ENCODE measurements at regions not wholly inside any gene's neighbourhood (a gene's known extent, or its start where the extent isn't known, plus 50 kb on each side); places are given as distances from the start of the nearest gene placed in this dataset.

- no peaks in the 10 kb centered on the region for H3F3A ChIP-seq (ENCODE audit: low read length, unreplicated experiment)
- H3K4me1 ChIP-seq (ENCODE audit: insufficient read depth, low read length): no peaks in the 10 kb centered on the region
- no peaks in the 10 kb centered on the region for H3K79me2 ChIP-seq (ENCODE audit: low read length)
- ChIA-PET CTCF (no interaction called here), POLR2A (ENCODE audit: unreplicated experiment) (no interaction called here)
- H3K4me2 ChIP-seq (ENCODE audit: low read length): no peak overlapping the region
- no peak overlapping the region for H2AFZ ChIP-seq (ENCODE audit: low read length)
- no peak overlapping the region for H3K9ac ChIP-seq (ENCODE audit: low read length)
- TF ChIP-seq EZH2phosphoT487 (IDR thresholded peaks at IDR 0.05; ENCODE audit: borderline replicate concordance, low read length) (no peak), EZH2 (IDR thresholded peaks at IDR 0.05; ENCODE audit: low read length, unreplicated experiment) (no peak), CTCF (conservative IDR thresholded peaks at IDR 0.05; ENCODE audit: low read depth, low read length) (no peak)
- no peak overlapping the region for H3K4me3 ChIP-seq (ENCODE audit: low read length)
- H3K9me3 ChIP-seq (ENCODE audit: low read length): no peaks in the 10 kb centered on the region
- no peaks in the 10 kb centered on the region for H4K20me1 ChIP-seq (ENCODE audit: low read length)
- ATAC-seq (no peak), DNase-seq (no peak)
- intact Hi-C loops (cut with micrococcal nuclease): no loop called here
- no peaks in the 10 kb centered on the region for H3K27me3 ChIP-seq (ENCODE audit: low read length)
- H3K27ac ChIP-seq (ENCODE audit: low read length): no peak overlapping the region
- H3K36me3 ChIP-seq (ENCODE audit: low read depth, low read length): no peaks in the 10 kb centered on the region
- H3K9me2 ChIP-seq (replicated peaks; ENCODE audit: low read length): no peaks in the 10 kb centered on the region
- BruUV-seq (replicated peaks): no TSS peak
These were observed 641.5 kb downstream of the LRFN5 start for GRCh38 chr14:42248131-42248530.

- BruUV-seq (replicated peaks): no TSS peak
- no peaks in the 10 kb centered on the region for H3K9me2 ChIP-seq (replicated peaks; ENCODE audit: low read length)
- DNase-seq (no peak), ATAC-seq (no peak)
- no peak overlapping the region for H3K9ac ChIP-seq (ENCODE audit: low read length)
- H3F3A ChIP-seq (ENCODE audit: low read length, unreplicated experiment): no peaks in the 10 kb centered on the region
- CTCF ChIA-PET: no interaction called here
- intact Hi-C loops (cut with micrococcal nuclease): no loop called here
- H2AFZ ChIP-seq (ENCODE audit: low read length): no peak overlapping the region
- no peak overlapping the region for H3K4me3 ChIP-seq (ENCODE audit: low read length)
- no peak overlapping the region for H3K27ac ChIP-seq (ENCODE audit: low read length)
- TF ChIP-seq CTCF (conservative IDR thresholded peaks at IDR 0.05; ENCODE audit: low read depth, low read length) (no peak), EZH2 (IDR thresholded peaks at IDR 0.05; ENCODE audit: low read length, unreplicated experiment) (no peak), EZH2phosphoT487 (IDR thresholded peaks at IDR 0.05; ENCODE audit: borderline replicate concordance, low read length) (no peak)
- no peaks in the 10 kb centered on the region for H3K79me2 ChIP-seq (ENCODE audit: low read length)
- H3K9me3 ChIP-seq (ENCODE audit: low read length): no peaks in the 10 kb centered on the region; the same call in 1 of the 2 replicates
- no peak overlapping the region for H3K4me2 ChIP-seq (ENCODE audit: low read length)
- no peaks in the 10 kb centered on the region for H3K36me3 ChIP-seq (ENCODE audit: low read depth, low read length)
- no peaks in the 10 kb centered on the region for H3K27me3 ChIP-seq (ENCODE audit: low read length)
- H3K4me1 ChIP-seq (ENCODE audit: insufficient read depth, low read length): no peaks in the 10 kb centered on the region
- POLR2A ChIA-PET (ENCODE audit: unreplicated experiment): no interaction called here
- no peaks in the 10 kb centered on the region for H4K20me1 ChIP-seq (ENCODE audit: low read length)
These were observed 634.4 kb downstream of the LRFN5 start for GRCh38 chr14:42241101-42241500.

GRCh38 chr14:42229976-42230375, 623.3 kb downstream of the LRFN5 start:
- no peak overlapping the region for H3K4me3 ChIP-seq (ENCODE audit: low read length)
- H3K27me3 ChIP-seq (ENCODE audit: low read length): no peaks in the 10 kb centered on the region
- H3K4me2 ChIP-seq (ENCODE audit: low read length): no peak overlapping the region
- no peak overlapping the region for H2AFZ ChIP-seq (ENCODE audit: low read length)
- no peaks in the 10 kb centered on the region for H3K79me2 ChIP-seq (ENCODE audit: low read length)
- intact Hi-C loops (cut with micrococcal nuclease): loop anchor here (10.0 kb wide), 1 partner anchor 1565 kb away; no protein-coding TSS in a partner anchor
- POLR2A ChIA-PET (ENCODE audit: unreplicated experiment): no interaction called here
- H3K9me3 ChIP-seq (ENCODE audit: low read length): no peaks in the 10 kb centered on the region
- no peak for DNase-seq
- no peak overlapping the region for H3K27ac ChIP-seq (ENCODE audit: low read length)
- no TSS peak for BruUV-seq (replicated peaks)
- no peaks in the 10 kb centered on the region for H3K36me3 ChIP-seq (ENCODE audit: low read depth, low read length)
- TF ChIP-seq EZH2 (IDR thresholded peaks at IDR 0.05; ENCODE audit: low read length, unreplicated experiment): no peak
- TF ChIP-seq CTCF (conservative IDR thresholded peaks at IDR 0.05; ENCODE audit: low read depth, low read length): no peak
- no peak for TF ChIP-seq EZH2phosphoT487 (IDR thresholded peaks at IDR 0.05; ENCODE audit: borderline replicate concordance, low read length)
- no peaks in the 10 kb centered on the region for H3F3A ChIP-seq (ENCODE audit: low read length, unreplicated experiment)
- ATAC-seq: no peak
- no peaks in the 10 kb centered on the region for H3K9me2 ChIP-seq (replicated peaks; ENCODE audit: low read length)
- H3K4me1 ChIP-seq (ENCODE audit: insufficient read depth, low read length): no peaks in the 10 kb centered on the region
- CTCF ChIA-PET: no interaction called here
- H4K20me1 ChIP-seq (ENCODE audit: low read length): no peaks in the 10 kb centered on the region
- no peak overlapping the region for H3K9ac ChIP-seq (ENCODE audit: low read length)

Measured in PC-3 (cell line).